Naive thymus-derived CD4-positive, alpha-beta T cell (primary cell): ENCODE measurements at regions not wholly inside any gene's neighbourhood (a gene's known extent, or its start where the extent isn't known, plus 50 kb on each side); places are given as distances from the start of the nearest gene placed in this dataset.

Experiments
- ATAC-seq: fragments of 150-1000 bp; cut with Tn5 transposase; 2 replicates; pipeline ENCODE4 v1.10.0; 2021; ENCODE audit warnings: mild to moderate bottlenecking, moderate library complexity
- CTCF ChIA-PET: fragments of 350-600 bp; sonication (Branson Sonifier 250); formaldehyde crosslinking; loops from one replicate; lab custom pipeline; 2021; ENCODE audit warnings: antibody characterized with exemption; lab: Charles Lee
- POLR2A ChIA-PET: fragments of 350-600 bp; sonication (Branson Sonifier 250); formaldehyde crosslinking; loops from one replicate; lab custom pipeline; 2021; ENCODE audit warnings: antibody characterized with exemption, inconsistent platforms; lab: Charles Lee
- DNase-seq, 9 donors: peaks; one replicate each; pipeline versions ENCODE4 v3.0.0 to v3.0.0-alpha.2; 2020 to 2022; ENCODE audit warnings: mixed read lengths in 1 of 9
- H3K27ac ChIP-seq: one replicate; pipeline ENCODE4 v1.7.0; 2013; ENCODE audit warnings: mild to moderate bottlenecking, low read depth, low read length, moderate library complexity
- H3K27me3 ChIP-seq, 2 donors: one replicate each; pipeline ENCODE4 v1.7.0; 2013; ENCODE audit warnings: low read length in 2 of 2, mild to moderate bottlenecking in 2 of 2, moderate library complexity in 2 of 2; ENCODE audit not compliant: control insufficient read depth in 2 of 2, insufficient read depth in 2 of 2
- H3K36me3 ChIP-seq, 3 experiments: 1 replicate in 2 of 3; 2 replicates in 1 of 3; pipeline ENCODE4 v1.7.0; 2013; ENCODE audit warnings: low read length in 3 of 3, mild to moderate bottlenecking in 3 of 3, moderate library complexity in 1 of 3; ENCODE audit not compliant: insufficient read depth in 3 of 3, control insufficient read depth in 2 of 3
- H3K4me1 ChIP-seq, 2 donors: one replicate each; pipeline ENCODE4 v1.7.0; 2013; ENCODE audit warnings: low read length in 2 of 2, mild to moderate bottlenecking in 2 of 2, moderate library complexity in 1 of 2; ENCODE audit not compliant: control insufficient read depth in 2 of 2, insufficient read depth in 2 of 2
- H3K4me3 ChIP-seq: 2 replicates; pipeline ENCODE4 v1.7.0; 2013; ENCODE audit warnings: mild to moderate bottlenecking, low read length
- H3K9me3 ChIP-seq, 3 experiments: 1 replicate in 2 of 3; 2 replicates in 1 of 3; pipeline ENCODE4 v1.7.0; 2013; ENCODE audit warnings: low read length in 3 of 3; ENCODE audit not compliant: control insufficient read depth in 2 of 3
- H3K27ac Mint-ChIP-seq, 9 donors: one replicate each; pipeline ENCODE4 v1.8.0; 2020 to 2022; ENCODE audit warnings: mixed read lengths in 9 of 9, mild to moderate bottlenecking in 8 of 9, moderate library complexity in 5 of 9, inconsistent platforms in 2 of 9
- H3K27me3 Mint-ChIP-seq, 5 donors: one replicate each; pipeline ENCODE4 v1.8.0; 2021 to 2022; ENCODE audit warnings: mixed read lengths in 5 of 5, mild to moderate bottlenecking in 1 of 5
- H3K36me3 Mint-ChIP-seq, 5 donors: one replicate each; pipeline ENCODE4 v1.8.0; 2020 to 2022; ENCODE audit warnings: mixed read lengths in 5 of 5, mild to moderate bottlenecking in 3 of 5, inconsistent platforms in 1 of 5
- H3K4me1 Mint-ChIP-seq, 7 donors: one replicate each; pipeline ENCODE4 v1.8.0; 2020 to 2022; ENCODE audit warnings: mixed read lengths in 7 of 7, mild to moderate bottlenecking in 3 of 7, inconsistent platforms in 1 of 7
- H3K4me3 Mint-ChIP-seq, 10 donors: one replicate each; pipeline ENCODE4 v1.8.0; 2020 to 2022; ENCODE audit warnings: mild to moderate bottlenecking in 10 of 10, mixed read lengths in 10 of 10, moderate library complexity in 6 of 10, inconsistent platforms in 2 of 10
- H3K9me3 Mint-ChIP-seq, 11 donors: one replicate each; pipeline ENCODE4 v1.8.0; 2020 to 2022; ENCODE audit warnings: mixed read lengths in 11 of 11, mild to moderate bottlenecking in 4 of 11, inconsistent platforms in 1 of 11, moderate library complexity in 1 of 11
- intact Hi-C, 2 donors: fragments of 100-400 bp; cut with micrococcal nuclease; formaldehyde crosslinking; loops; one replicate each; pipeline ENCODE4 v1.15.1; 2023

- intact Hi-C loops: no loop called here
- H3K9me3 Mint-ChIP-seq: peaks cover 0 to 22% (median 9%) of the 10 kb centered on the region in 11 donors
- peak overlapping the region in 1 of 9 donors; percentile 22 for H3K27ac Mint-ChIP-seq
- H3K4me1 Mint-ChIP-seq: no peaks in the 10 kb centered on the region
- H3K36me3 ChIP-seq: no peaks in the 10 kb centered on the region
- ChIA-PET POLR2A (no interaction called here), CTCF (no interaction called here)
- no peaks in the 10 kb centered on the region for H3K4me1 ChIP-seq
- no peak overlapping the region for H3K4me3 Mint-ChIP-seq
- H3K27me3 ChIP-seq: no peaks in the 10 kb centered on the region
- no peak overlapping the region for H3K27ac ChIP-seq
- no peaks in the 10 kb centered on the region for H3K27me3 Mint-ChIP-seq
- ATAC-seq (no peak), DNase-seq (no peak)
- H3K36me3 Mint-ChIP-seq: peaks cover 0 to 4% (median 0%) of the 10 kb centered on the region in 5 donors
- no peak overlapping the region for H3K4me3 ChIP-seq
- no peaks in the 10 kb centered on the region for H3K9me3 ChIP-seq
These were observed 346.6 kb upstream of the SALL1 start for GRCh38 chr16:51497541-51498211.

GRCh38 chr16:51490866-51491265 is 339.8 kb upstream of the SALL1 start:
- H3K9me3 ChIP-seq: no peaks in the 10 kb centered on the region
- H3K27me3 ChIP-seq: no peaks in the 10 kb centered on the region
- Mint-ChIP-seq H3K9me3 (peaks cover 0 to 20% (median 4%) of the 10 kb centered on the region in 11 donors), H3K4me1 (peaks cover 0 to 2% (median 0%) of the 10 kb centered on the region in 7 donors), H3K27ac (no peak overlapping the region), H3K27me3 (no peaks in the 10 kb centered on the region), H3K4me3 (no peak overlapping the region), H3K36me3 (no peaks in the 10 kb centered on the region)
- ChIA-PET POLR2A (no interaction called here), CTCF (no interaction called here)
- no peaks in the 10 kb centered on the region for H3K36me3 ChIP-seq
- H3K4me1 ChIP-seq: no peaks in the 10 kb centered on the region
- ATAC-seq (no peak), DNase-seq (no peak)
- no peak overlapping the region for H3K4me3 ChIP-seq
- intact Hi-C loops: no loop called here
- no peak overlapping the region for H3K27ac ChIP-seq

- Mint-ChIP-seq H3K27me3 (no peaks in the 10 kb centered on the region), H3K4me1 (peaks cover 0 to 2% (median 0%) of the 10 kb centered on the region in 7 donors), H3K36me3 (no peaks in the 10 kb centered on the region), H3K9me3 (peaks cover 0 to 36% (median 9%) of the 10 kb centered on the region in 11 donors), H3K27ac (no peak overlapping the region), H3K4me3 (no peak overlapping the region)
- no peaks in the 10 kb centered on the region for H3K36me3 ChIP-seq
- DNase-seq: no peak
- POLR2A ChIA-PET: no interaction called here
- no peak overlapping the region for H3K4me3 ChIP-seq
- H3K9me3 ChIP-seq: no peaks in the 10 kb centered on the region
- no peaks in the 10 kb centered on the region for H3K4me1 ChIP-seq
- CTCF ChIA-PET: no interaction called here
- H3K27ac ChIP-seq: no peak overlapping the region
- no peak for ATAC-seq
- H3K27me3 ChIP-seq: no peaks in the 10 kb centered on the region
- intact Hi-C loops: no loop called here
These were observed 336.8 kb upstream of the SALL1 start for GRCh38 chr16:51487880-51488279.

GRCh38 chr16:51474414-51475091 is 323.5 kb upstream of the SALL1 start:
- Histone ChIP-seq H3K27ac (no peak overlapping the region), H3K27me3 (no peaks in the 10 kb centered on the region), H3K4me3 (no peak overlapping the region), H3K4me1 (no peaks in the 10 kb centered on the region), H3K9me3 (no peaks in the 10 kb centered on the region), H3K36me3 (no peaks in the 10 kb centered on the region)
- peaks cover 0 to 6% (median 0%) of the 10 kb centered on the region in 5 donors for H3K36me3 Mint-ChIP-seq
- no peaks in the 10 kb centered on the region for H3K27me3 Mint-ChIP-seq
- no peak for DNase-seq
- no peak for ATAC-seq
- H3K4me3 Mint-ChIP-seq: no peak overlapping the region
- ChIA-PET POLR2A (no interaction called here), CTCF (no interaction called here)
- peaks cover 3 to 42% (median 7%) of the 10 kb centered on the region in 11 donors for H3K9me3 Mint-ChIP-seq
- H3K27ac Mint-ChIP-seq: no peak overlapping the region
- no peaks in the 10 kb centered on the region for H3K4me1 Mint-ChIP-seq
- intact Hi-C loops: no loop called here

GRCh38 chr16:51473091-51473490 is 322.0 kb upstream of the SALL1 start:
- no peak overlapping the region for H3K4me3 Mint-ChIP-seq
- CTCF ChIA-PET: no interaction called here
- ATAC-seq (no peak), DNase-seq (no peak)
- H3K27ac Mint-ChIP-seq: no peak overlapping the region
- no peaks in the 10 kb centered on the region for H3K27me3 Mint-ChIP-seq
- POLR2A ChIA-PET: no interaction called here
- H3K27ac ChIP-seq: no peak overlapping the region
- no peaks in the 10 kb centered on the region for H3K9me3 ChIP-seq
- H3K4me1 Mint-ChIP-seq: no peaks in the 10 kb centered on the region
- peaks cover 2 to 36% (median 7%) of the 10 kb centered on the region in 11 donors for H3K9me3 Mint-ChIP-seq
- H3K36me3 ChIP-seq: no peaks in the 10 kb centered on the region
- intact Hi-C loops: no loop called here
- peaks cover 0 to 6% (median 0%) of the 10 kb centered on the region in 5 donors for H3K36me3 Mint-ChIP-seq
- H3K4me3 ChIP-seq: no peak overlapping the region
- no peaks in the 10 kb centered on the region for H3K4me1 ChIP-seq
- no peaks in the 10 kb centered on the region for H3K27me3 ChIP-seq

GRCh38 chr16:51470492-51470891 is 319.4 kb upstream of the SALL1 start:
- Histone ChIP-seq H3K4me1 (no peaks in the 10 kb centered on the region), H3K9me3 (no peaks in the 10 kb centered on the region), H3K27ac (no peak overlapping the region), H3K27me3 (no peaks in the 10 kb centered on the region), H3K4me3 (no peak overlapping the region), H3K36me3 (no peaks in the 10 kb centered on the region)
- peaks cover 0 to 2% (median 0%) of the 10 kb centered on the region in 5 donors for H3K27me3 Mint-ChIP-seq
- H3K36me3 Mint-ChIP-seq: peaks cover 0 to 6% (median 0%) of the 10 kb centered on the region in 5 donors
- peaks cover 1 to 17% (median 3%) of the 10 kb centered on the region in 11 donors for H3K9me3 Mint-ChIP-seq
- intact Hi-C loops: no loop called here
- H3K27ac Mint-ChIP-seq: no peak overlapping the region
- no peak overlapping the region for H3K4me3 Mint-ChIP-seq
- ChIA-PET POLR2A (no interaction called here), CTCF (no interaction called here)
- no peak for DNase-seq
- ATAC-seq: no peak
- no peaks in the 10 kb centered on the region for H3K4me1 Mint-ChIP-seq

GRCh38 chr16:51464996-51465395 is 313.9 kb upstream of the SALL1 start:
- ChIA-PET CTCF (no interaction called here), POLR2A (no interaction called here)
- H3K9me3 ChIP-seq: no peaks in the 10 kb centered on the region
- Mint-ChIP-seq H3K27ac (no peak overlapping the region), H3K36me3 (no peaks in the 10 kb centered on the region), H3K27me3 (peaks cover 0 to 4% (median 0%) of the 10 kb centered on the region in 5 donors), H3K4me3 (no peak overlapping the region), H3K9me3 (peaks cover 0 to 12% (median 1%) of the 10 kb centered on the region in 11 donors), H3K4me1 (no peaks in the 10 kb centered on the region)
- no peaks in the 10 kb centered on the region for H3K4me1 ChIP-seq
- ATAC-seq (no peak), DNase-seq (no peak)
- no peak overlapping the region for H3K4me3 ChIP-seq
- no peaks in the 10 kb centered on the region for H3K27me3 ChIP-seq
- H3K27ac ChIP-seq: no peak overlapping the region
- no peaks in the 10 kb centered on the region for H3K36me3 ChIP-seq
- intact Hi-C loops: no loop called here
